ENCODE measurements at regions not wholly inside any gene's neighbourhood (a gene's known extent, or its start where the extent isn't known, plus 50 kb on each side); places are given as distances from the start of the nearest gene placed in this dataset.

- TF ChIP-seq CTCF (IDR thresholded peaks at IDR 0.05) (no peak), POLR2A (IDR thresholded peaks at IDR 0.05) (no peak), EP300 (IDR thresholded peaks at IDR 0.05) (no peak)
- no peak for DNase-seq (ENCODE audit: low spot score in 2 of 2)
- Histone ChIP-seq H3K9me3 (no peaks in the 10 kb centered on the region), H3K4me3 (no peak overlapping the region), H3K4me1 (no peaks in the 10 kb centered on the region), H3K27me3 (no peaks in the 10 kb centered on the region), H3K36me3 (no peaks in the 10 kb centered on the region), H3K27ac (no peak overlapping the region)
- 72% methylated on average over 2 of the region's 2 CpGs for WGBS, 2 donors
These were observed 904.1 kb downstream of the RPA4 start for GRCh38 chrX:97787849-97788248.

GRCh38 chrX:97790850-97791249 is 907.1 kb downstream of the RPA4 start:
- no peaks in the 10 kb centered on the region for H3K36me3 ChIP-seq
- no peaks in the 10 kb centered on the region for H3K9me3 ChIP-seq
- TF ChIP-seq POLR2A (IDR thresholded peaks at IDR 0.05) (no peak), CTCF (IDR thresholded peaks at IDR 0.05) (no peak), EP300 (IDR thresholded peaks at IDR 0.05) (no peak)
- H3K4me1 ChIP-seq, result no peaks in the 10 kb centered on the region
- DNase-seq (ENCODE audit: low spot score in 2 of 2), result no peak
- no peak overlapping the region for H3K4me3 ChIP-seq
- 50 to 69% methylated on average over 1 of the region's 1 CpG for WGBS, 2 donors
- no peak overlapping the region for H3K27ac ChIP-seq
- no peaks in the 10 kb centered on the region for H3K27me3 ChIP-seq

- H3K4me3 ChIP-seq, result no peak overlapping the region
- 67 to 82% methylated on average over 2 of the region's 2 CpGs for WGBS, 2 donors
- no peaks in the 10 kb centered on the region for H3K27me3 ChIP-seq
- no peak for DNase-seq (ENCODE audit: low spot score in 2 of 2)
- H3K36me3 ChIP-seq, result no peaks in the 10 kb centered on the region
- no peaks in the 10 kb centered on the region for H3K9me3 ChIP-seq
- H3K4me1 ChIP-seq, result no peaks in the 10 kb centered on the region
- TF ChIP-seq POLR2A (IDR thresholded peaks at IDR 0.05) (no peak), EP300 (IDR thresholded peaks at IDR 0.05) (no peak), CTCF (IDR thresholded peaks at IDR 0.05) (no peak)
- H3K27ac ChIP-seq, result no peak overlapping the region
These were observed 913.4 kb downstream of the RPA4 start for GRCh38 chrX:97797076-97797475.

- TF ChIP-seq CTCF (IDR thresholded peaks at IDR 0.05), result no peak
- TF ChIP-seq POLR2A (IDR thresholded peaks at IDR 0.05), result no peak
- TF ChIP-seq EP300 (IDR thresholded peaks at IDR 0.05), result no peak
- Histone ChIP-seq H3K4me1 (no peaks in the 10 kb centered on the region), H3K9me3 (no peaks in the 10 kb centered on the region), H3K4me3 (no peak overlapping the region), H3K27me3 (no peaks in the 10 kb centered on the region), H3K27ac (no peak overlapping the region), H3K36me3 (no peaks in the 10 kb centered on the region)
- WGBS, 2 donors, result 63 to 88% methylated on average over 3 of the region's 3 CpGs
- no peak for DNase-seq (ENCODE audit: low spot score in 2 of 2)
These were observed 922.5 kb downstream of the RPA4 start for GRCh38 chrX:97806238-97806637.

- H3K9me3 ChIP-seq, result no peaks in the 10 kb centered on the region
- H3K36me3 ChIP-seq, result no peaks in the 10 kb centered on the region
- H3K27ac ChIP-seq, result no peak overlapping the region
- WGBS, 2 donors, result 91 to 94% methylated on average over 2 of the region's 2 CpGs
- no peak for TF ChIP-seq CTCF (IDR thresholded peaks at IDR 0.05)
- no peak for TF ChIP-seq POLR2A (IDR thresholded peaks at IDR 0.05)
- TF ChIP-seq EP300 (IDR thresholded peaks at IDR 0.05), result no peak
- no peak overlapping the region for H3K4me3 ChIP-seq
- no peaks in the 10 kb centered on the region for H3K27me3 ChIP-seq
- DNase-seq (ENCODE audit: low spot score in 2 of 2), result no peak
- no peaks in the 10 kb centered on the region for H3K4me1 ChIP-seq
These were observed 923.2 kb downstream of the RPA4 start for GRCh38 chrX:97806946-97807345.
